GM12878 (cell line): ENCODE measurements at regions not wholly inside any gene's neighbourhood (a gene's known extent, or its start where the extent isn't known, plus 50 kb on each side); places are given as distances from the start of the nearest gene placed in this dataset.

Source experiments
- ATAC-seq: fragments of 200-7000 bp; cut with Tn5 transposase; 3 replicates; pipeline ENCODE4 v1.9.1; 2020; ENCODE audit warnings: mild to moderate bottlenecking, moderate library complexity
- BruUV-seq: library from RNA; stranded (reverse); fragments of 400-500 nt; replicated peaks from 2 replicates; lab custom pipeline; 2021; lab: Mats Ljungman, UMichigan
- CTCF ChIA-PET: fragments of 300-600 bp; sonication (Branson Sonifier 250); formaldehyde crosslinking; extraction: SDS; loops from one replicate; lab custom pipeline; 2021; ENCODE audit warnings: inconsistent platforms; lab: Yijun Ruan, JAX
- POLR2A ChIA-PET: fragments of 350-600 bp; formaldehyde crosslinking; extraction: SDS; loops from one replicate; lab custom pipeline; 2021; ENCODE audit warnings: inconsistent platforms; lab: Charles Lee
- RAD21 ChIA-PET: fragments of 300-600 bp; sonication (Branson Sonifier 250); formaldehyde crosslinking; loops from one replicate; lab custom pipeline; 2023; ENCODE audit warnings: antibody characterized with exemption; ENCODE audit not compliant: unreplicated experiment; lab: Charles Lee
- SMC1A ChIA-PET: fragments of 300-600 bp; sonication (Branson Sonifier 250); formaldehyde crosslinking; loops from one replicate; lab custom pipeline; 2023; ENCODE audit not compliant: unreplicated experiment, uncharacterized antibody; lab: Charles Lee
- DNase-seq: peaks from one replicate; pipeline ENCODE4 v3.0.0-alpha.2; 2011; ENCODE audit warnings: low read depth, low spot score
- FAIRE-seq: peaks from 3 replicates; lab custom pipeline; 2011; peaks lifted over from hg19 to GRCh38; lab: Jason Lieb, UNC
- H2AFZ ChIP-seq: 2 replicates; pipeline ENCODE4 v1.6.0; 2011; ENCODE audit warnings: low read depth, low read length, control low read depth; ENCODE audit not compliant: control insufficient read depth
- H3K27ac ChIP-seq: 2 replicates; pipeline ENCODE4 v1.5.1; 2011; ENCODE audit warnings: control low read depth; ENCODE audit not compliant: control insufficient read depth, insufficient read depth
- H3K27me3 ChIP-seq, 2 experiments: replicated peaks in 1 of 2; 2 replicates each; pipeline versions ENCODE4 v1.6.0 to v1.6.1; 2011; ENCODE audit warnings: low read length in 1 of 2; ENCODE audit not compliant: control insufficient read depth in 2 of 2, insufficient read depth in 2 of 2
- H3K36me3 ChIP-seq, 2 experiments: 2 replicates each; pipeline ENCODE4 v1.5.1; 2011; ENCODE audit warnings: low read length in 1 of 2; ENCODE audit not compliant: control insufficient read depth in 2 of 2, insufficient read depth in 2 of 2
- H3K4me1 ChIP-seq: 2 replicates; pipeline ENCODE4 v1.6.1; 2011; ENCODE audit warnings: mild to moderate bottlenecking, low read length, moderate library complexity, mixed read lengths; ENCODE audit not compliant: control insufficient read depth, insufficient read depth
- H3K4me2 ChIP-seq: 2 replicates; pipeline ENCODE4 v1.6.0; 2011; ENCODE audit warnings: control low read depth; ENCODE audit not compliant: control insufficient read depth, insufficient read depth
- H3K4me3 ChIP-seq: fragments of 200-600 bp; sonication (generic); 2 replicates; pipeline ENCODE4 v1.5.1; 2016
- H3K79me2 ChIP-seq: 2 replicates; pipeline ENCODE4 v1.6.0; 2011; ENCODE audit warnings: low read length; ENCODE audit not compliant: control insufficient read depth, insufficient read depth
- H3K9ac ChIP-seq: 2 replicates; pipeline ENCODE4 v1.8.0; 2011; ENCODE audit warnings: low read length, control low read depth, mixed read lengths; ENCODE audit not compliant: control insufficient read depth, insufficient read depth
- H3K9me3 ChIP-seq: replicated peaks from 3 replicates; pipeline ENCODE4 v1.5.1; 2011; ENCODE audit warnings: mild to moderate bottlenecking, low read length; ENCODE audit not compliant: control insufficient read depth, insufficient read depth
- H4K20me1 ChIP-seq: 2 replicates; pipeline ENCODE4 v1.6.0; 2011; ENCODE audit not compliant: control insufficient read depth, insufficient read depth
- CBFB ChIP-seq: IDR thresholded peaks from 2 replicates; pipeline ENCODE4 v1.6.1; 2016; ENCODE audit warnings: antibody characterized with exemption, low read depth
- CTCF ChIP-seq, 3 experiments: IDR thresholded peaks in 2 of 3; conservative IDR thresholded peaks in 1 of 3; 2 replicates each; pipeline ENCODE4 v1.5.1; 2011; ENCODE audit warnings: low read depth in 3 of 3, low read length in 3 of 3, mild to moderate bottlenecking in 3 of 3, control low read depth in 2 of 3, moderate library complexity in 2 of 3, inconsistent platforms in 1 of 3, mixed read lengths in 1 of 3; ENCODE audit not compliant: control insufficient read depth in 2 of 3, insufficient read depth in 1 of 3; ENCODE audit errors: extremely low read depth in 1 of 3
- HSF1 ChIP-seq: fragments of 150-350 bp; IDR thresholded peaks from 2 replicates; pipeline ENCODE4 v1.6.1; 2014; ENCODE audit warnings: mild to moderate bottlenecking, low read depth, low read length
- NKRF ChIP-seq: fragments of 450-650 bp; conservative IDR thresholded peaks from 2 replicates; pipeline ENCODE4 v1.6.1; 2017; ENCODE audit warnings: mild to moderate bottlenecking, moderate library complexity
- WGBS: methylation state at CpG from one replicate; pipeline ENCODE4 v1.1.6; 2016; ENCODE audit warnings: low lambda C conversion rate; ENCODE audit not compliant: insufficient replicate concordance, insufficient coverage; ENCODE audit errors: missing lambda C conversion rate; 5-methylcytosine and 5-hydroxymethylcytosine counted together
- in situ Hi-C: fragments of 300-500 bp; cut with MboI; formaldehyde crosslinking; loops from 9 replicates; pipeline ENCODE4 v1.14.3; 2018; ENCODE audit warnings: mixed read lengths
- intact Hi-C: fragments of 100-400 bp; cut with micrococcal nuclease; formaldehyde crosslinking; loops from one replicate; pipeline ENCODE4 v1.14.2; 2022; ENCODE audit not compliant: unreplicated experiment

DNA sequence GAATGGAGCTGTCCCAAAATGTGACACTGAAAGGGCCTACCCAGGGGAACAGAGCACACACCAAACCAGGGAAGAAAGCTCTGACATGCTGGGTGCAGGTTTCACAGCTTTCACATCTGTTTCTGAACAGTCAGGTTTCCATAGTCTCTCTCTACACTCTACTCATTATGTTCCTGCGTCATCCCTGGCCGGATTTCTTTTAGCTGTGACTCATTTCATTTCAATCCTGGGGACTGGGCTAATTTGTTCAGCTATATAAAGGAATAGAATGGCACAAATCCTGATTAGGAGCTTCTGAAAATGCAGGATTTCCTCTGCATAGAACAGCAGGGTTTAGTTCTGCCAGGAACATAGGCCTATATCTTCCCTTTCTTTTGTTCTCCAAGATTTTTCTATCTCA lies 649.8 kb downstream of the RPS29 start:
- in situ Hi-C loops (no loop called here), intact Hi-C loops (no loop called here)
- BruUV-seq: no TSS peak
- Histone ChIP-seq H3K9me3 (no peaks in the 10 kb centered on the region), H3K27ac (no peak overlapping the region), H3K9ac (no peak overlapping the region), H3K27me3 (no peaks in the 10 kb centered on the region), H4K20me1 (no peaks in the 10 kb centered on the region), H3K79me2 (no peaks in the 10 kb centered on the region), H3K4me3 (no peak overlapping the region), H3K4me1 (no peaks in the 10 kb centered on the region), H3K36me3 (no peaks in the 10 kb centered on the region), H2AFZ (no peak overlapping the region), H3K4me2 (no peak overlapping the region)
- ChIA-PET POLR2A (no interaction called here), RAD21 (no interaction called here), CTCF (no interaction called here), SMC1A (interaction anchor here (0.6 kb wide), 1 partner anchor 1725 kb away, joined by 4 read pairs; no protein-coding TSS in a partner anchor)
- WGBS: 12% methylated on average over 2 of the region's 2 CpGs
- TF ChIP-seq CBFB: no peak
- no peak for TF ChIP-seq HSF1
- ATAC-seq: peak; percentile 55
- FAIRE-seq: no peak
- no peak for DNase-seq

GRCh38 chr14:48925184-48925583 lies 661.0 kb downstream of the RPS29 start:
- intact Hi-C loops (no loop called here), in situ Hi-C loops (no loop called here)
- ChIA-PET SMC1A (no interaction called here), RAD21 (no interaction called here), POLR2A (no interaction called here), CTCF (no interaction called here)
- TF ChIP-seq NKRF (no peak), CTCF (IDR thresholded peaks at IDR 0.05 in 2 of 3, conservative IDR thresholded peaks at IDR 0.05 in 1 of 3; ENCODE audit: control insufficient read depth in 2 of 3, extremely low read depth in 1 of 3, insufficient read depth in 1 of 3, low read depth in 3 of 3, low read length in 3 of 3) (no peak)
- Histone ChIP-seq H2AFZ (no peak overlapping the region), H3K27ac (no peak overlapping the region), H3K36me3 (no peaks in the 10 kb centered on the region), H3K9me3 (no peaks in the 10 kb centered on the region), H3K4me1 (no peaks in the 10 kb centered on the region), H3K4me3 (no peak overlapping the region), H3K4me2 (no peak overlapping the region), H3K9ac (no peak overlapping the region), H3K27me3 (no peaks in the 10 kb centered on the region), H3K79me2 (no peaks in the 10 kb centered on the region), H4K20me1 (no peaks in the 10 kb centered on the region)
- DNase-seq: no peak
- no TSS peak for BruUV-seq
- 41% methylated on average over 6 of the region's 6 CpGs for WGBS
- ATAC-seq: no peak
- FAIRE-seq: no peak
